ENCODE measurements at regions not wholly inside any gene's neighbourhood (a gene's known extent, or its start where the extent isn't known, plus 50 kb on each side); places are given as distances from the start of the nearest gene placed in this dataset.
"Not testable (repeated sequence)": the region's sequence is repeated elsewhere in the genome, so short reads cannot be mapped to it uniquely, and the experiment has no call there.

GRCh38 chr6:48996461-48997119 lies 466.5 kb downstream of the MMUT start:
- peaks cover 6 to 7% of the 10 kb centered on the region in 2 donors for H3K9me3 Mint-ChIP-seq
- DNase-seq: no peak
- H3K27me3 Mint-ChIP-seq (ENCODE audit: low read depth): no peaks in the 10 kb centered on the region
- no peaks in the 10 kb centered on the region for H3K36me3 Mint-ChIP-seq (ENCODE audit: insufficient read depth in 2 of 2)
- ATAC-seq (replicated peaks in 1 of 2): no peak
- no peaks in the 10 kb centered on the region for H3K4me1 Mint-ChIP-seq (ENCODE audit: low read depth)
- no peak overlapping the region for H3K4me3 Mint-ChIP-seq
- no peak overlapping the region for H3K27ac Mint-ChIP-seq

GRCh38 chr6:48994811-48995210 lies 468.2 kb downstream of the MMUT start:
- no peak overlapping the region for H3K27ac Mint-ChIP-seq
- H3K36me3 Mint-ChIP-seq (ENCODE audit: insufficient read depth in 2 of 2): no peaks in the 10 kb centered on the region
- no peaks in the 10 kb centered on the region for H3K4me1 Mint-ChIP-seq (ENCODE audit: low read depth)
- no peaks in the 10 kb centered on the region for H3K27me3 Mint-ChIP-seq (ENCODE audit: low read depth)
- DNase-seq: no peak
- peaks cover 12 to 14% of the 10 kb centered on the region in 2 donors for H3K9me3 Mint-ChIP-seq
- H3K4me3 Mint-ChIP-seq: no peak overlapping the region
- ATAC-seq (replicated peaks in 1 of 2): no peak

DNA sequence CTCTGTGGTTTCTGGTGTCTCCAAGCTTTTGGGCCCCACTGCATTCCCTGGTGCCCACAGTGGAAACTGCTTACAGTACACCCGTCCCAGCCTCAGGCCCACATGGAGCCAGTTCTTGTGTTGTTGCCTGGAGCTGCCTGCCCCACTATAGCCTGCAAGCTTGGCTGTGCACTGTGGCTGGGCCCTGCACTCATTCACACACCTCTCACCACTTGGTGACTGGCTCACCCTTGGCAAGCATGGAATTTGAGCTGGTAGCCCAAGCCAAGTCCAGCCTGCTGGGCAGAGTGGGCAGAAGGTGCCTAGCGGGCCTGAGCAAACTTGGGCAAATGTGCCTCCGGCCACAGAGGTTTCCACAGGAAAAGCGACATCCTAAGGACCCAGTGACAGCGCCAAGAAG lies 472.3 kb downstream of the MMUT start:
- DNase-seq: no peak
- H3K9me3 Mint-ChIP-seq: peaks cover 10 to 12% of the 10 kb centered on the region in 2 donors
- H3K36me3 Mint-ChIP-seq (ENCODE audit: insufficient read depth in 2 of 2): no peaks in the 10 kb centered on the region
- no peaks in the 10 kb centered on the region for H3K27me3 Mint-ChIP-seq (ENCODE audit: low read depth)
- no peaks in the 10 kb centered on the region for H3K4me1 Mint-ChIP-seq (ENCODE audit: low read depth)
- H3K4me3 Mint-ChIP-seq: no peak overlapping the region
- ATAC-seq (replicated peaks in 1 of 2): no peak
- H3K27ac Mint-ChIP-seq: no peak overlapping the region

- no peak overlapping the region for H3K27ac Mint-ChIP-seq
- H3K9me3 Mint-ChIP-seq: peaks cover 10 to 13% of the 10 kb centered on the region in 2 donors
- no peaks in the 10 kb centered on the region for H3K36me3 Mint-ChIP-seq (ENCODE audit: insufficient read depth in 2 of 2)
- no peak for DNase-seq
- H3K4me1 Mint-ChIP-seq (ENCODE audit: low read depth): no peaks in the 10 kb centered on the region
- H3K27me3 Mint-ChIP-seq (ENCODE audit: low read depth): no peaks in the 10 kb centered on the region
- ATAC-seq (replicated peaks in 1 of 2): no peak
- H3K4me3 Mint-ChIP-seq: no peak overlapping the region
Measured at GRCh38 chr6:48986845-48987244, 476.2 kb downstream of the MMUT start.

DNA sequence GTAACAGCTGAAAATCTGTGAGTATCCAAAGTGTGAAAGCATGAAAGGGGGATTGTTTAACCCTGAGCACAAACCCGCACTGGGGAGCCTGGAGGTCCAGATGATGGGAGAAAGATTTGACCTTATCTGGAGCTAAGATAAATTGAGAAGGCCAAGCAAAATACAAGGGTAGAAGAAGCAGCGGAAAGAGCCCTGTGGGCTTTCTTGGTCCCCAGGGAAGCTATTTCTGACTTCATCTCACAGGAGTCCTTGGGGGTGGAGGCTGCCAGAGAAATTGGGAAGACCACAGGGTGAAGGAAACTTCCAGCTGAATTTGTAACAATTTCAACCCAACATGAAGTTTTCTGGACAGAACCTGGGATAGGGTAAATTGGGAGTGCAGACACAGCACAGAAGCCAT lies 476.9 kb downstream of the MMUT start:
- no peaks in the 10 kb centered on the region for H3K27me3 Mint-ChIP-seq (ENCODE audit: low read depth)
- H3K36me3 Mint-ChIP-seq (ENCODE audit: insufficient read depth in 2 of 2): no peaks in the 10 kb centered on the region
- H3K4me3 Mint-ChIP-seq: no peak overlapping the region
- peaks cover 4 to 11% of the 10 kb centered on the region in 2 donors for H3K9me3 Mint-ChIP-seq
- ATAC-seq (replicated peaks in 1 of 2) (no peak), DNase-seq (no peak)
- no peaks in the 10 kb centered on the region for H3K4me1 Mint-ChIP-seq (ENCODE audit: low read depth)
- no peak overlapping the region for H3K27ac Mint-ChIP-seq

- ATAC-seq (replicated peaks in 1 of 2): no peak
- no peak for DNase-seq
- Mint-ChIP-seq H3K9me3 (peaks cover 3 to 6% of the 10 kb centered on the region in 2 donors), H3K4me1 (ENCODE audit: low read depth) (no peaks in the 10 kb centered on the region), H3K36me3 (ENCODE audit: insufficient read depth in 2 of 2) (no peaks in the 10 kb centered on the region), H3K4me3 (no peak overlapping the region), H3K27me3 (ENCODE audit: low read depth) (no peaks in the 10 kb centered on the region), H3K27ac (no peak overlapping the region)
Measured at GRCh38 chr6:48985025-48985424, 478.0 kb downstream of the MMUT start.

DNA sequence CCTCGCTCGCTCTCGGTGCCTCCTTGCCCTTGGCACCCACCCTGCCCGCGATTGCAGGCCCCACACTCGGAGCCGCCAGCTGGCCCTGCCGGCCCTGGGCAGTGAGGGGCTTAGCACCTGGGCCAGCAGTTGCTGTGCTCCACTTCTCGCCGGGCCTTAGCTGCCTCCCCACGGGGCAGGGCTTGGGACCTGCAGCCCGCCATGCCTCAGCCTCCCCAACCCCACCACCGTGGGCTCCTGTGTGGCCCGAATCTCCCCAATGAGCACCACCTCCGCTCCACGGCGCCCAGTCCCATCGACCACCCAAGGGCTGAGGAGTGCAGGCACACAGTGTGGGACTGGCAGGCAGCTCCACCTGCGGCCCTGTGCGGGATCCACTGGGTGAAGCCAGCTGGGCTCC lies 479.1 kb downstream of the MMUT start:
- DNase-seq; H3K36me3 Mint-ChIP-seq (ENCODE audit: insufficient read depth in 2 of 2); H3K4me3 Mint-ChIP-seq; H3K27me3 Mint-ChIP-seq (ENCODE audit: low read depth); H3K27ac Mint-ChIP-seq; ATAC-seq (replicated peaks in 1 of 2); H3K4me1 Mint-ChIP-seq (ENCODE audit: low read depth); H3K9me3 Mint-ChIP-seq: not testable (repeated sequence)

DNA sequence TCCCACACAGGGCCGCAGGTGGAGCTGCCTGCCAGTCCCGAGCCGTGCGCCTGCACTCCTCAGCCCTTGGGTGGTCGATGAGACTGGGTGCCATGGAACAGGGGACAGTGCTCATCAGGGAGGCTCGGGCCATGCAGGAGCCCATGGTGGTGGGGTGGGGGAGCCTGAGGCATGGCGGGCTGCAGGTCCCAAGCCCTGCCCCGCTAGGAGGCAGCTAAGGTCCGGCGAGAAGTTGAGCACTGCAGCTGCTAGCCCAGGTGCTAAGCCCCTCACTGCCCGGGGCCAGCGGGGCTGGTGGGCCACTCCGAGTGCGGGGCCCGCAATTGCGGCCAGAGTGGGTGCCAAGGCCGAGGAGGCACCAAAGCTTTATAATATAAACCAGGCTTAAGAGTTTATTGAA lies 479.7 kb downstream of the MMUT start:
- ATAC-seq (replicated peaks in 1 of 2): no peak

GRCh38 chr6:48979806-48980205 lies 483.2 kb downstream of the MMUT start:
- H3K4me1 Mint-ChIP-seq (ENCODE audit: low read depth): no peaks in the 10 kb centered on the region
- ATAC-seq (replicated peaks in 1 of 2) (no peak), DNase-seq (no peak)
- H3K27me3 Mint-ChIP-seq (ENCODE audit: low read depth): no peaks in the 10 kb centered on the region
- H3K27ac Mint-ChIP-seq: no peak overlapping the region
- H3K4me3 Mint-ChIP-seq: no peak overlapping the region
- H3K36me3 Mint-ChIP-seq (ENCODE audit: insufficient read depth in 2 of 2): no peaks in the 10 kb centered on the region
- H3K9me3 Mint-ChIP-seq: peaks cover 0 to 4% of the 10 kb centered on the region in 2 donors

More for the DNA sequence above, 479.7 kb downstream of the MMUT start:
- no peaks in the 10 kb centered on the region for H3K4me1 Mint-ChIP-seq (ENCODE audit: low read depth)
- no peak overlapping the region for H3K4me3 Mint-ChIP-seq
- H3K27me3 Mint-ChIP-seq (ENCODE audit: low read depth): no peaks in the 10 kb centered on the region
- H3K27ac Mint-ChIP-seq: no peak overlapping the region
- DNase-seq: no peak
- H3K36me3 Mint-ChIP-seq (ENCODE audit: insufficient read depth in 2 of 2): no peaks in the 10 kb centered on the region
- peaks cover 3 to 4% of the 10 kb centered on the region in 2 donors for H3K9me3 Mint-ChIP-seq

- Mint-ChIP-seq H3K4me3 (no peak overlapping the region), H3K36me3 (ENCODE audit: insufficient read depth in 2 of 2) (no peaks in the 10 kb centered on the region), H3K9me3 (peaks cover 0 to 4% of the 10 kb centered on the region in 2 donors), H3K27ac (no peak overlapping the region), H3K4me1 (ENCODE audit: low read depth) (no peaks in the 10 kb centered on the region), H3K27me3 (ENCODE audit: low read depth) (no peaks in the 10 kb centered on the region)
- no peak for DNase-seq
- ATAC-seq (replicated peaks in 1 of 2): no peak
Measured at GRCh38 chr6:48979085-48979484, 484.0 kb downstream of the MMUT start.

DNA sequence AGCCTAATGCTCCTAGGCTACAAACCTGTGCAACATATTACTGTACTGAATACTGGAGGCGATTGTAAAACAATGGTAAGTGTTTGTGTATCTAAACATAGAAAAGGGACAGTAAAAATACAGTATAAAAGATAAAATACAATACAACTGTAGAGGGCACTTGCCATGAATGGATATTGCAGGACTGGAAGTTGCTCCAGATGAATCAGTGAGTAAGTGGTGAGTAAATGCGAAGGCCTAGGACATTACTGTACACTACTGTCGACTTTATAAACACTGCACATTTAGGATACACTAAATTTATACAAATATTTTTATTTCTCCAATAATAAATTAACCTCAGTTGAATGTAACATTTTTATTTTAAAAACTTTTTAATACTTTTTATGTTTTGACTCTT lies 485.0 kb downstream of the MMUT start:
- no peaks in the 10 kb centered on the region for H3K4me1 Mint-ChIP-seq (ENCODE audit: low read depth)
- no peak overlapping the region for H3K4me3 Mint-ChIP-seq
- H3K27ac Mint-ChIP-seq: no peak overlapping the region
- ATAC-seq (replicated peaks in 1 of 2) (no peak), DNase-seq (no peak)
- no peaks in the 10 kb centered on the region for H3K27me3 Mint-ChIP-seq (ENCODE audit: low read depth)
- no peaks in the 10 kb centered on the region for H3K36me3 Mint-ChIP-seq (ENCODE audit: insufficient read depth in 2 of 2)
- H3K9me3 Mint-ChIP-seq: peaks cover 0 to 4% of the 10 kb centered on the region in 2 donors

GRCh38 chr6:48977573-48977972 lies 485.5 kb downstream of the MMUT start:
- Mint-ChIP-seq H3K36me3 (ENCODE audit: insufficient read depth in 2 of 2) (no peaks in the 10 kb centered on the region), H3K9me3 (peaks cover 0 to 4% of the 10 kb centered on the region in 2 donors), H3K4me3 (no peak overlapping the region), H3K27me3 (ENCODE audit: low read depth) (no peaks in the 10 kb centered on the region), H3K27ac (no peak overlapping the region), H3K4me1 (ENCODE audit: low read depth) (no peaks in the 10 kb centered on the region)
- ATAC-seq (replicated peaks in 1 of 2): no peak
- DNase-seq: no peak

- ATAC-seq (replicated peaks in 1 of 2) (no peak), DNase-seq (no peak)
- no peak overlapping the region for H3K27ac Mint-ChIP-seq
- H3K9me3 Mint-ChIP-seq: peaks cover 0 to 2% of the 10 kb centered on the region in 2 donors
- no peaks in the 10 kb centered on the region for H3K27me3 Mint-ChIP-seq (ENCODE audit: low read depth)
- H3K36me3 Mint-ChIP-seq (ENCODE audit: insufficient read depth in 2 of 2): no peaks in the 10 kb centered on the region
- no peaks in the 10 kb centered on the region for H3K4me1 Mint-ChIP-seq (ENCODE audit: low read depth)
- H3K4me3 Mint-ChIP-seq: no peak overlapping the region
Measured at GRCh38 chr6:48973491-48973890, 489.6 kb downstream of the MMUT start.

DNA sequence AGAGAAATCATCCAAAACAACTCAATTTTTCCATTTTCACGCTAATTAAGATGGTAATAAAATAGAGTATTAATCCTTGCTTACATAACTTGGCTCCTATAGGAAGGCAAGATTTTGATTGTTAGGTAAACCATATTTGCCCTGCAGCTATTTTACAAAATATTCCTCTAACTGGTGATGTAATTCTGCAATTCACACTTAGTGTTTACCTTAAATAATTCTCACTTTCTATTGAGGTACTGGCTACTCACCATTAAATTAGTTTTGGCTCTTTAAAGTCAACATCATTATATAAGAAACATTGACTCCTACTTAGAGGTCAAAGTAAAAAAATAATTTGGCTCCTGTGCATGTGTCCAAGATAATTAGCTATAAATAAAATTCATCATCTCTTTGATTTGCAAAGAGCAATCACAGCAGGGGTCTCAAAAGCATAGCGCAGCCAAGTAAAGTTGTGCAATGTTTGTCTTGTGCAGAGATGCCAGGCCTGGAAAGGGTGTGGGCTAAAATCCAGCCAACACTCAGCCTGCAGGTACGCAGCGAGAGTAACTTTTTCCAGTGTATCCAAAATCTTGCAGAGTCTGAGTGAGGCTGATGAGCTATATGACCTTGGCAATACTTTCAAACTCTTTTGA lies 501.2 kb downstream of the MMUT start:
- H3K27me3 Mint-ChIP-seq (ENCODE audit: low read depth): no peaks in the 10 kb centered on the region
- no peak overlapping the region for H3K4me3 Mint-ChIP-seq
- H3K4me1 Mint-ChIP-seq (ENCODE audit: low read depth): no peaks in the 10 kb centered on the region
- no peaks in the 10 kb centered on the region for H3K36me3 Mint-ChIP-seq (ENCODE audit: insufficient read depth in 2 of 2)
- no peak for ATAC-seq (replicated peaks in 1 of 2)
- no peak for DNase-seq
- H3K9me3 Mint-ChIP-seq: peaks cover 4 to 9% of the 10 kb centered on the region in 2 donors
- no peak overlapping the region for H3K27ac Mint-ChIP-seq

Measured in activated T-cell treated with anti-CD3 and anti-CD28 coated beads, Interleukin-2, amount 50 U/mL, for 72 hours (primary cell).